ENCODE measurements at regions not wholly inside any gene's neighbourhood (a gene's known extent, or its start where the extent isn't known, plus 50 kb on each side); places are given as distances from the start of the nearest gene placed in this dataset.
"Not testable (repeated sequence)": the region's sequence is repeated elsewhere in the genome, so short reads cannot be mapped to it uniquely, and the experiment has no call there.

DNA sequence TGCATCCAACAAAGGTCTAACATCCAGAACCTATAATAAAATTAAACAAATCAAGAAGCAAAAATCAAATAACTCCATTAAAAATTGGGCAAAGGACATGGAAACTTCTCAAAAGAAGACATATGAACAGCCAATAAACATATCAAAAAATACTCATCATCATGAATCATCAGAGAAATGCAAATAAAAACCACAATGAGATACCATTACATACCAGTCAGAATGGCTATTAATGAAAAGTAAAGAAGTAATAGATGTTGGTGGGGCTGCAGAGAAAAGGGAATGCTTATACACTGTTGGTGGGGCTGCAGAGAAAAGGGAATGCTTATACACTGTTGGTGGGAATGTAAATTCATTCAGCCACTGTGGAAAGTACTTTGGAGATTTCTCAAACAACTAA is 465.8 kb downstream of the ZIC3 start:
- no peak for DNase-seq

DNA sequence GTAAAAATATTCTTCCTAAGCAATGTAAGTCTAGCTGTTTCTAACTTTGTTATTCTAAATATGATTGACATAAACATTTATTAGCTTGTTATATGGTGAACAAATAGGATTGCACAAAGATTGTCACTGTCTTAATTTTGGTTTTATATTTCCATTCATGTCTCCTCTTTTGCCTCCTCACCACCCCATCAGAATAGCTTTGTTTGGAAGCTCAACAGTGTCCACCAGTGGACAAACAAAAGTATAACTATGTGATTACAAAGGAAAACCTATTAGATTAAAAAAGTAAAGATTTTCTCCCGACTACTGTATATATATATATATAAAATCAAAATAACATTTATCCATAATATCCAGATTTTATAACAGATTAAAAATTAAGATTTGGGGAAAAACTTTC is 468.2 kb downstream of the ZIC3 start:
- DNase-seq = no peak

DNA sequence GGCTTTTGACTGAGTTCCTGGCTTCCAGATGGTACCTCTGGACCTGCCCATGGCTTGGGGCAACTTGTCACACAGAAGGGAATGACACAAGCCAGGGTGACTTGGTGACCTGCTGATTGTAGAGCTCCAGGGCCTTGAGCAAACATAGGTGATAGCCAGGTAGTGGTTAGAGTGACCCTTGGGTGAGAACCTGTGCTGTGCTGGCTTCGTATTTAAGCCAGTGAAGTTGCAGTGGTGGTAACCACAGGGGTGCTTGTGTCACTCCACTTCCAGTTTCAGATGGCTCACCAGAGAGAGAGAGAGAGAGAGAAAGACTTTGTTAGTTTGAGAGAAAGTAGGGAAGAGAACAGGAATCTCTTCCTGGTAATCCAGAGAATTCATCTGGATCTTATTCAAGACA is 471.6 kb downstream of the ZIC3 start:
- no peak for DNase-seq

DNA sequence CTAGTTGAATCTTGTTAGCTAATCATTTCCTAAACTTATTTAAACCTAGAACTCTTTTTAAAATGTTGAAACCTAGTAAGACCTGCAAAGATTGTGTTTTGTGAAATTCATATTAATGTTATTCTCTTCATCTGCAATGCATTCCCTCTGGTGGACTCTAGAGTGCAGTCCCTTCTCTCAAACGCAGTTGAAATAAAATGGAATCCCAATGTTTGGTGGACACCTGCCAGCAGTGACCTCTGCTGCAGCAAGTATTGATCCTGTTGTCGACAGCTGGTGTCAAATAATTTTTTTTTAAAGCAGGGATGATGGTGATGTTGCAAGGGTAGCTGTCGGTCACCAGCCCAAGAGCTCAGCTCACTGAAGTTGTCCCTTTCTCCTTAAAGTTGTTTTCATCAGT is 492.0 kb downstream of the ZIC3 start:
- no peak for DNase-seq

DNA sequence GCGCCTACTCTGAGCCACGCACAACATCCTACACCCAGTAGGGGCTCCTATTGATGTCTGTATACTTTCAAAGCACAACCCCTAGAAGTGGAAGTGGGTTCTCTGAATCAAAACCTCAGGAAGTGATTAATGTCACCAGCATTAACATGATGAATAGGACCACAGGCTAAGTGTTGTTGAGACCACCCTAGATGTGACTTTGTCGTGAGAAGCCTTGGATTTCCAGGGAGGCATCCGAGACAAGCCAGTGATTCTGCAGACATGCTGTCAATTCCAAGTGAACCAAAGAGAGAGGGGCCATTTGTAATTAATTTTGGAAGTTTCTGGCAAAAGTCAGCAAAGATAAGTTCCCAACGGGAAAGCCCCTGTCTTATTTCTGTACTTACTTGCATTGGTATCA is 493.0 kb downstream of the ZIC3 start:
- no peak for DNase-seq

DNA sequence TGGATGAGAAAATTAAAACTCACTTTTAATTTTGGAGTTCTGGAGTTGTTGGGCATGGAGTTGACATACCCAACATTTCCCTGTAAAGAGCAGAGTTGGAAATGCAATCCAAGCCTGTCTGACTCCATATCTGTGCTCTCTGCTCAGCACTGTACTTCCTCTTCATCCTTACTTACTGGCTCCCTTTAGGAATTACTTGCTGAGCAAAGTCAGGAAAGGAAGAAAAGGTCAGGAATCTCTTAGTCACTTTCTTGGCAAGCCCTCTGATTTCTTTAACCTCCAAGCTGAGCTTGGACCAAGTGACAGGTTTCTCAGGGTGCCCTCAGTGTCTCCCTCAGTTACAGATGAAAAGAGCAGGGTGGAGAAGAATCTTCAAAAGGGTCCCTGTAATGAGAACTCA is 501.5 kb downstream of the ZIC3 start:
- no peak for DNase-seq

DNA sequence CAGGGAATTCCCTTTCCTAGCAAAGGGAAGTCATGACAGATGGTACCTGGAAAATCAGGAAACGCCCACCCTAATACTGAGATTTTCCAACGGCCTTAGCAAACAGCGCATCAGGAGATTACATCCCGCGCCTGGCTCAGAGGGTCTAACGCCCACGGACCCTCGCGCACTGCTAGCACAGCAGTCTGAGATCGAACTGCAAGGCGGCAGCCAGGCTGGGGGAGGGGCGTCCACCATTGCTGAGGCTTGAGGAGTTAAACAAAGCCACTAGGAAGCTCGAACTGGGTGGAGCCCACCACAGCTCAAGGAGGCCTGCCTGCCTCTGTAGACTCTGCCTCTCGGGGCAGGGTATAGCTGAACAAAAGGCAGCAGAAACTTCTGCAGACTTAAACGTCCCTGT is 507.7 kb downstream of the ZIC3 start:
- DNase-seq = no peak

DNA sequence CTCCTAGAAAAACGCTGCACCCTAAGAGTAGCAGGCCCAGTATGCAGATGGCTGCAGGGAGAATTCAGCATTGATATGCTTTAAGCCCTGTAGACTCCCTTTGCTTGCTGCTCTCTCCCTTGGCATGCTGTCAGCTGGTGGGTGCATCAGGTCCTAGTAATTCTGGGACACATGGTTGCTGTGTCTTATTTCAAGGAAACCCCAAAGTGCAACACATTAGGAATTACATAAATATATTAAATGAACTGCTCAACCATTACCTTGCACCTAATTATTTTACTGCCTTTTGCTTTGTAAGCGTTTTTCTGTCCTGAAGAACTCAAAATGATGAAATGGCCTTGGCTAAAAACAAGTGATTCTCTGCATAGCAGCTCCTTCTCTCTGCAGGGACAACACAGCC is 516.3 kb downstream of the ZIC3 start:
- no peak for DNase-seq

DNA sequence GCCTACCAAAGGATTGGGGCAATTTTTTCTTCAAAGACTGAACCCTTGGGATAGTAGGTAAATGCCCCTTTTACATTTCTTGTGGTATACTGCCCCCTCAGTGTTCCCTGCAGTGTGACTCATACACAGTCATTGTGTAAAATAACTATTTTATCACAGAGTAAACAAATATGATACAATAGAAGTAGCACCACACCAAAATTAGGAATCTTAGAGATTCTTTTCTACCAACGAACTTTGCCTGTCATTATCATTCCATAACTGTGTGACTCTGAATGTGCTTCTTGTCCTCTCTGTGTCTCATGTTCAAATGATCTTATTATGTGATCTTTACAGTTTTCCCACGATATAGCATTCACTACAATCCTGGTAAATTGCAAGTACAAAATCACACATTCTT is 517.0 kb downstream of the ZIC3 start:
- no peak for DNase-seq

DNA sequence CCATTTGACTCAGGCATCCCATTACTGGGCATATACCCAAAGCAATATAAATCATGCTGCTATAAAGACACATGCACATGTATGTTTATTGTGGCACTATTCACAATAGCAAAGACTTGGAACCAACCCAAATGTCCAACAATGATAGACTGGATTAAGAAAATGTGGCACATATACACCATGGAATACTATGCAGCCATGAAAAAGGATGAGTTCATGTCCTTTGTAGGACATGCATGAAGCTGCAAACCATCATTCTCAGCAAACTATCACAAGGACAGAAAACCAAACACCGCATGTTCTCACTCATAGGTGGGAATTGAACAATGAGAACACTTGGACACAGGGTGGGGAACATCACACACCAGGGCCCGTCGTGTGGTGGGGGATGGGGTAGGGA is 545.0 kb downstream of the ZIC3 start:
- not testable (repeated sequence) for DNase-seq

DNA sequence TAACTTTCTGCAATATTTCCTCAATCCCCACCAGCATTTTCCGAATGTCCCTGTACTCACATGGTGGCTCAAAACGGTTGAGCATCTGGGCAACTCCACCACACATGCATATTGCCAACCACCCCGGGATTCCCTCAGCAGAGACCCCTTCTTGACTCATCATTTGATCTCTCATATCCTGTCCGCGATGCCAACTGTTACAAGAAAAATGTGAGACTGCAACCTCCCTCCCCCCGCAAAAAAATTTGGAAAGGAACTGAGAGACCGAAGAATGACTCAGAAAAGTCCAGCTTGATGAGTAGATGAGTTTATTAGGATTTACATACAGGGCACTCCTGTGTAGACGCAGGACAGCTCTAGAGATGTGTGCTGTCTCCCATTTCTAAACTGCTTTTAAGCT is 561.4 kb downstream of the ZIC3 start:
- no peak for DNase-seq

DNA sequence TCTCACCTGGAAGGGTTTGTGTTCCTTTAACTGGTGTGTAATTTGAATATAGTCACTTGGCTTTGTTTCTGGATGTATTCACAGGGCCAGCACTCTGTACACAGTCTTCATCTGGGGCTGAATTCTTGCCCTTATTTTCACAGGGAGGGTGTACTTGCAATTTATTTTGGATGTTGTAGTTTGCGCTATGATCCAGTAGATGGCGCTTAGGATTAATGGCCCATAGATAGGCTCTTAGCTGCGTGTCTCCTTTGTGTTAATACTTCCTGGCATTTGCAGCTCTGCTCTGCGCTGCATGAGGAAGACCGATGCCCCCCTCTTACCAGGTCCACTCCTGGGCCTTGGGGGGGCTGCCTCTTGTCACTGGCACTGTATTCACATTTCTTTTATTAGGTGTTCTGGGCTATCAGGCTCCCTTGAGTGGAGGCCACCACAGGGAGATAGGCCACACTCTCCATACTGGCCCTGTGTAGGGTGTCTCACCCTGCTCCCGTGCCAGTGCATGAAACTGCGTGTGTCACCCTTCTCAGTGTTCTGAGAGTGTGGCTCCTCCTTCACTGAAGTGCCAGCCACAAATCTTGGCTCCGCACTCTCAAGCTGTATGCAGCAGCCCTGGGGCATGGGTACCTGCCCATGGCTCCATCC is 562.2 kb downstream of the ZIC3 start:
- DNase-seq = no peak

DNA sequence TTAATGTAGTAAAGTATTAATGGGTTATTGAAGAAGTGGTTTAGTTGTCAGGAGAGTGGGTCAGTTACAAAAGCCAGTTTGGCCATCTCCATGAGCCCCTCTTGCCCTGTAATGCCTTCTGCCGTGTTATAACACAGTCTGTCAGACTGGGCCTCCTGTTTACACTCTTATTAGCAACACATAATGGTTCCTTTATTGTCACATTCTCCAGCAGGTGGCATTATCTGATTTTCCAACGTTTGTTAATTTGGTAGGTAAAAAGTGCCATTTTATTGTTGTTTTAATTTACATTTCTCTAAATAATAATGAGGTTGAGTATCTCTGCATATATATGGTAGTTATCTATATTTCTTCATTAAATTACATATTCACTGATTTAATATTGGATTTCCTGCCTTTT is 560.8 kb downstream of the FGF13 start:
- DNase-seq = no peak

DNA sequence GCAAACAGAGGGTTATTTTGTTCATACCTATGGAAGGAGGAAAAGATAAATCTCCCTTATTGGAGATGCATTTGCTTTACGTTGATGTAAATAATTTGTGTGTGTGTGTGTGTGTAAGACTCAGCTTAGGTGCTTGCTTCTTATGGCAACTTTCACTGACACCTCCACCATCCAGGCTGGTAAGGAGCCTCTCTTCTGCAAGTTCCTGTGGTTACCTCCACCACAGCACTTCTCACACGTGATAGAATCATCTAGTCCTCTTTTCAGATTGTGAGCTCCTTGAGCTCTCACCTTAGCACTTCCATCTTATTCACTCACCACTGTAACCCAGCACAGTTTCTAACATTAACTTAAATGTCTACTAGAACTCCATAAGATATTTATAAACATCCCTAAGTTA is 553.7 kb downstream of the FGF13 start:
- DNase-seq = no peak

DNA sequence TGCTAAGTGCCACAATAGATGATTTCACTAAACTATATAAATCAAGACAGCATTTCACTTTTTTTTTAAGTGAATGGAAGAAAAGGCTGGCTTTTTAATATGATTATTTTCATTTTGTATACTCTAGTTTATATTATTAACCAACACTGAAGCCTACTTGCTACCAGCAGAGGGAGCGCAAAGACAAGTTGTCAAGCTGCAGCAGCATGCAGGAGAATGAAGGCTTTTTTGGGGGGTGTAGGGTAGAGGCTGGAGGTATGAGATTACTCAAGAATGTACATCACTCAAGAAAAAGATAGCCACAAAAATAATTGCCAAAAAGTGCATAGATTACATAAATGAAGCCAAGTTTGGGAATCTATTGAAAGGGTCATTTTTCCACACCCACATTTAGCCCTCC is 519.5 kb downstream of the FGF13 start:
- DNase-seq = no peak

DNA sequence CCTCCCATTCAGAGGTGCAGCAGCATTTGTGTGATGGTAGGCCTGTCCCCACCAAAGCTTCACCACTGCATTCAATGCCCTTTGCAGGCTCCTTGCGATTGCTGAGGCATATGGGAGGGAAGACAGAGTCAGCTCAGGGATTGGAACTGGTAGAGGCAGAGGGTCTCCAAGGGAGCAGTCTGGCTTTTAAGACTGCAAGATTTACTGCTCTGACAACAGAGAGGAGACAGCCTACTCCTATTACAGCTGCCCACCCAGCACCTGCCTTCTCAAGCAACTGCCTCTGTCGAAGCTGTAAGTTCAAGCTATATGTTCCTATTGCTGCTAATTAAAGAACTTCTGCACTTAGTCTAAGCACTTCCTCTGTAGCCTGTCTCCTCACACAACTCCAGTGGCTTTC is 481.8 kb downstream of the FGF13 start:
- DNase-seq = no peak

DNA sequence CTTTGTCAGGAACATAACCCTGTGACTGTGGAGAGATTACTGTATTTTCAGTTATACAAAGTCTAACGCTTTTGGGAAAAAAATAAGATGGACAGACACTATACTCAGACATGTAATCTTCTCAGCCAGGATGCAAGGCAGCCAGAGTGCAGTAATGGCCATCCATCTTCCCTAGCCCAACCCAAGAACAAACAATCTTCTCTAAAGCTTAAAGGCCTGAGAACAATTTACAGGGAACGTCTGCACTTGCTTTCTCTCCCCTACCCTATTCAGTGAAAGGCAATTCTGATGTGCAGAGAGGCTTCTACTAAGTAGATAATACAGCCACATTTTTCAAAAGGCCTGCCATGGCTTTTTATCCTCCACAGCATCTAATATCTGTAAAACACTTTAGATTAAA is 471.3 kb downstream of the FGF13 start:
- no peak for DNase-seq

DNA sequence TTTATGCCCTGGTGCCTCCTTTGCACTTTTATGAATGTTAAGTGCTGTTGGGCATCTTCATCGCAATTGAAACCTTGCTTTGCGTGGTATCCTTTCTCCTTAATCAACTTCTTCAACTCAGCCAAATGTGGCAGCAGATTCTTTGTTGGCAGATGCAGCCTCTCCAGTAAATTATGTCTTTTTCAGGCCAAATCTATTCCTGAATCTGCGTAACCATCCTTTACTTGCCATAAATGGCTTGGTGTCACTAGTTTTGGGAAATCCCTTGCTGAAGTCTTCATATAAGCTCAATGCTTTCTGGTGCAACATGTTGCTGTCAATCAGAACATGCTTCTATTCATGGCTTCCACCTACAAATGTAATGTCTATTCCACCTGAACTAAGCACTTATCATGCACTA is 457.5 kb downstream of the FGF13 start:
- no peak for DNase-seq

DNA sequence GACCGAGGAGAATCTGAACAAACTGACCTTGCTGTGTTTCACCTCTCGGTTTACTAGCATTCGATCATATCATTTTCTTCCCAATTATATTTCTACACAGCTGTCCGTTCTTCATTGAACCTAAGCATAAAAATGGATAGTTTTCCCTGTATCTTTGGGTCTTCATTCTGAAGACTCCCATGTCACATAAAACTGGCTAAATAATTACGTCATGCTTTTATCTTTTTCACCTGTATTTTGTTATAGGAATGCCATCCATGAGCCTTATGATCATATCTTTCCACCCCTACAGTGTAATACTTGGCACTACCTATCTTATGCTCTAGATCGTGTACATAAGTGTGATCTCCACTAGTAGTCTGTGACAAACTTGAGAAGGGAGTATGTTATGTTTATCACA is 456.1 kb downstream of the FGF13 start:
- no peak for DNase-seq

DNA sequence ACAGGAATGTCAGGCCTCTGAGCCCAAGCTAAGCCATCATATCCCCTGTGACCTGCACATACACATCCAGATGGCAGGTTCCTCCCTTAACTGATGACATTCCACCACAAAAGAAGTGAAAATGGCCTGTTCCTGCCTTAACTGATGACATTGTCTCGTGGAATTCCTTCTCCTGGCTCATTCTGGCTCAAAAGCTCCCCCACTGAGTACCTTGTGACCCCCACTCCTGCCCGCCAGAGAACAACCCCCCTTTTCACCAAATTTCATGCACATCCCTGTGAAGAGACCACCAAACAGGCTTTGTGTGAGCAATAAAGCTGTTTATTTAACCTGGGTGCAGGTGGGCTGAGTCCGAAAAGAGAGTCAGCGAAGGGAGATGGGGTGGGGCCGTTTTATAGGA is 447.4 kb downstream of the FGF13 start:
- not testable (repeated sequence) for DNase-seq

DNA sequence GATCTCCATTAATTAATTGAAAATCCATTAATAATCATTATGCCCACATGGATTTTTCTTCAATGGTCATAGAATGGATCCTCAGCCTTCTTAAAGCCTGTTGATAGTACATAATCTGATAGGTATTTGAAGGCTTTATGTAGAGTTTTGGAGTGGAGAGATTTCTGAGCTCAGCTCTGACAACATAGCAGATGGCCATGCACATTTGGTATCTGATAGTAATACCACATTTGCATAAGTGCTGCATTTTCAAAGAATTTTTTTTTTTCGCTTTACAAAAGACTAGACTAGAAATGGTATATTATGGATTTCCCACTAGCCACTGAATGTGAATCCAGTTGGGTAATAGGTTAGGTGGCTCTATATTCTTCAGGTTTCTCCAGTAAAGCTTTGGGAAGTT is 440.6 kb downstream of the FGF13 start:
- no peak for DNase-seq

DNA sequence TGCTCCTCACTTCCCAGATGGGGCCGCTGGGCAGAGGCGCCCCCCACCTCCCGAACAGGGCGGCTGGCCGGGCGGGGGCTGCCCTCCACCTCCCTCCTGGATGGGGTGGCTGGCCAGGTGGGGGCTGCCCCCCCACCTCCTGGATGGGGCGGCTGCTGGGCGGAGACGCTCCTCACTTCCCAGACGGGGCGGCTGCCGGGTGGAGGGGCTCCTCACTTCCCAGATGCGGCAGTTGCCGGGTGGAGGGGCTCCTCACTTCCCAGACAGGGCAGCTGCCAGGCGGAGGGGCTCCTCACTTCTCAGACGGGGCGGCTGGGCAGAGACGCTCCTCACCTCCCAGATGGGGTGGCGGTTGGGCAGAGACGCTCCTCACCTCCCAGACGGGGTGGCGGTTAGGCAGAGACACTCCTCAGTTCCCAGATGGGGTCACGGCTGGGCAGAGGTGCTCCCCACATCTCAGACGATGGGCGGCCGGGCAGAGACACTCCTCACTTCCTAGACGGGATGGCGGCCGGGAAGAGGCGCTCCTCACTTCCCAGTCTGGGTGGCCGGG is 428.8 kb downstream of the FGF13 start:
- not testable (repeated sequence) for DNase-seq

DNA sequence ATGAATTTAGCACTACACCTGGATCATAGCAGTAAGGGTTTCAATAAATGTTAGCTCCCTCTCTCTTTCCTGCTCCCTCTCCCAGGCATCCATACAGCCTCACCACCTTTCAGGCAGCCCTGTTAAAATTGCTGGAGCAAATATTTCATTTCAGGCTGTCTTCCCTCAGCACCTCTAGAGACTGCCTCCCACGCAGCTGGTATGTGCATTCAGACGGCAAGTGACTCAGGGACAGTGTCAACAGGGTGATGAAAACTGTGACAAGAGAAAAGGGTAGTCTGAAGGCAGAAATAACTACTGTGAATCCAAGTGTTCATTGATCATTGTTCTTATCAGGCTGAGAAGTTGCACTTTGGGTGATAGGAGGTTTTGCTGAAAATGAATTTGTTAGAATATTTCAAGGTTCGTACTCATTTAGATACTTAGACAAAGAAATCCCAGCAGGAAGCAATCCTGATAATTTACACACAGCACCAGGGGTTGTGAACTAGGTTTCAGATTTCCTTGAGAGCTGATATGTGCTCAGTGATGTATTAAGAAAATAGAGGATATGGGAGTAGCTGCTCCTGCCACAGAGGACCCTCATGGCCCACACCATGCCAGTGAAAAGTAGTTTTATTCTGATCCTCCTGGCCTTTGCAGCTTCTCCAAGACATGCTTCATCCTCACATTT is 424.2 kb downstream of the FGF13 start:
- DNase-seq = no peak

DNA sequence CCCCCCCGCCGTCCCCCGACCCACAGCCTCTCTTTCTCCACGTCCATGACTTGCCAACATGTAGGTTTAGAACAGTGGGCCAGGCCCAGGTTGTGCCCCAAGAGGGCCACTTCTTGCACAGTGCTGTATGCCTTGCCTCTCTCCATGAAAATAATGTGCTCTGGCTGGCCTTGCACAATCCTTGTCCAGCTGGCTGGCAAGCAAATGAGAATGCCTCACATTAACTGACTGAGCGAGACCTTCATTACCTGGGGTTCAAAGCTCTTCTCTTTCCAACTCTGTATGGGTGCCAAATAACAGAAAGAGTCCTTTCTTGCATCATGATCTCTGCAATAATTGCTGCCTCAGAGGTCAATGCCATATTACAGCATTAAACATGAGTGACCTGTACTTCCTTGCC is 416.6 kb downstream of the FGF13 start:
- no peak for DNase-seq

DNA sequence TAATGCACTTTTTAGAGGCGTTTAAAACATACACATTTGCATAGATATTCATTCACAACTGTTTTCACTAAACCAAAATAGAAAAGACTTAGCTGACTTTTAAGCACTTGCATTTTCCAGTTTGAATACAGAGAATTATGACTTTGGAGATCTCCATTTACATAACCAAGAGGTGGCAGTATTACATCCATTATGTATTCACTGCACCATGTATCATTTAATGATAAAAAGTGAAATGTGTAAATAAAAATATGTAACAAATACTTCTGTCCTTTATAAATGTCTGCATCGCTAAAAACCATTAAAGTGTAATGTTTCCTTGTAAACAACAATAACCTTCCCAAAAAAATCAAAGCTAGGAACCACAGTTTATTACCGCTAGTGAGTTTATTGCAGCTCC is 413.2 kb downstream of the FGF13 start:
- DNase-seq = no peak

Measured in NCI-H2107 (cell line).